NCI-H345 treated with DMSO at 0.1 percent for 48 hours (cell line): ENCODE measurements at regions not wholly inside any gene's neighbourhood (a gene's known extent, or its start where the extent isn't known, plus 50 kb on each side); places are given as distances from the start of the nearest gene placed in this dataset.
"Not testable (repeated sequence)": the region's sequence is repeated elsewhere in the genome, so short reads cannot be mapped to it uniquely, and the experiment has no call there.

Experiments
- DNase-seq: peaks from one replicate; lab custom pipeline; 2025; ENCODE audit not compliant: unreplicated experiment; lab: John Stamatoyannopoulos, UW

- no peak for DNase-seq
These were observed 747.8 kb downstream of the CDH18 start for GRCh38 chr5:19240170-19240569.

- no peak for DNase-seq
These were observed 746.3 kb downstream of the CDH18 start for GRCh38 chr5:19241690-19242089.

- DNase-seq: not testable (repeated sequence)
These were observed 741.8 kb downstream of the CDH18 start for GRCh38 chr5:19246191-19246590.

- DNase-seq: no peak
These were observed 740.7 kb downstream of the CDH18 start for GRCh38 chr5:19247302-19247701.

GRCh38 chr5:19256036-19256435, 732.0 kb downstream of the CDH18 start:
- no peak for DNase-seq

- DNase-seq: no peak
These were observed 729.3 kb downstream of the CDH18 start for GRCh38 chr5:19258686-19259085.

GRCh38 chr5:19261879-19262278, 726.1 kb downstream of the CDH18 start:
- DNase-seq: no peak

- no peak for DNase-seq
These were observed 723.2 kb downstream of the CDH18 start for GRCh38 chr5:19264821-19265220.

GRCh38 chr5:19266791-19267190, 721.2 kb downstream of the CDH18 start:
- DNase-seq: no peak

GRCh38 chr5:19270153-19270552, 717.8 kb downstream of the CDH18 start:
- no peak for DNase-seq

GRCh38 chr5:19274578-19274977, 713.4 kb downstream of the CDH18 start:
- DNase-seq: no peak

GRCh38 chr5:19285286-19285685, 702.7 kb downstream of the CDH18 start:
- no peak for DNase-seq

- not testable (repeated sequence) for DNase-seq
These were observed 700.3 kb downstream of the CDH18 start for GRCh38 chr5:19287548-19288277.

- not testable (repeated sequence) for DNase-seq
These were observed 699.7 kb downstream of the CDH18 start for GRCh38 chr5:19288311-19288710.

- no peak for DNase-seq
These were observed 690.1 kb downstream of the CDH18 start for GRCh38 chr5:19297934-19298333.

GRCh38 chr5:19301271-19301670, 686.7 kb downstream of the CDH18 start:
- no peak for DNase-seq

GRCh38 chr5:19314840-19315239, 673.2 kb downstream of the CDH18 start:
- DNase-seq: no peak

GRCh38 chr5:19319252-19319651, 668.7 kb downstream of the CDH18 start:
- DNase-seq: no peak

GRCh38 chr5:19322716-19323485, 665.1 kb downstream of the CDH18 start:
- no peak for DNase-seq

- no peak for DNase-seq
These were observed 653.7 kb downstream of the CDH18 start for GRCh38 chr5:19334278-19334677.

GRCh38 chr5:19342942-19343341, 645.1 kb downstream of the CDH18 start:
- DNase-seq: no peak

- DNase-seq: no peak
These were observed 635.9 kb downstream of the CDH18 start for GRCh38 chr5:19352120-19352519.
